Right lobe of liver (tissue), 6 donors: ENCODE measurements at regions not wholly inside any gene's neighbourhood (a gene's known extent, or its start where the extent isn't known, plus 50 kb on each side); places are given as distances from the start of the nearest gene placed in this dataset.

Source experiments
- ATAC-seq, 4 donors: fragments of 200-7000 bp; cut with Tn5 transposase; one replicate each; pipeline ENCODE4 v1.9.1; 2020; ENCODE audit warnings: mild to moderate bottlenecking in 4 of 4, moderate library complexity in 4 of 4
- DNase-seq, 3 donors: peaks; one replicate each; pipeline ENCODE4 v3.0.0-alpha.2; 2020
- H3K27ac ChIP-seq, 3 donors: fragments of 200-600 bp; one replicate each; pipeline ENCODE4 v1.8.0; 2022
- H3K27me3 ChIP-seq, 2 donors: fragments of 200-600 bp; one replicate each; pipeline ENCODE4 v1.8.0; 2022
- H3K36me3 ChIP-seq, 4 donors: fragments of 200-600 bp; sonication (generic) in 1 of 4; one replicate each; pipeline versions ENCODE4 v1.5.1 to v1.8.0; 2017 to 2022; ENCODE audit warnings: control low read depth in 1 of 4
- H3K4me1 ChIP-seq, 4 donors: fragments of 200-600 bp; sonication (generic) in 1 of 4; one replicate each; pipeline versions ENCODE4 v1.5.1 to v1.8.0; 2017 to 2022; ENCODE audit warnings: control low read depth in 1 of 4
- H3K4me3 ChIP-seq, 3 donors: fragments of 200-600 bp; one replicate each; pipeline ENCODE4 v1.8.0; 2022
- H3K9me3 ChIP-seq, 4 donors: fragments of 200-600 bp; sonication (generic) in 1 of 4; one replicate each; pipeline versions ENCODE4 v1.5.1 to v1.8.0; 2017 to 2022; ENCODE audit warnings: control low read depth in 1 of 4
- POLR2A ChIP-seq: fragments of 450-650 bp; IDR thresholded peaks from one replicate; pipeline ENCODE4 v1.6.1; 2017; ENCODE audit warnings: antibody characterized with exemption, mild to moderate bottlenecking
- WGBS: methylation state at CpG from one replicate; pipeline ENCODE4 v1.1.6; 2018; ENCODE audit warnings: low coverage, low lambda C conversion rate; ENCODE audit not compliant: insufficient coverage; ENCODE audit errors: missing lambda C conversion rate; 5-methylcytosine and 5-hydroxymethylcytosine counted together
- intact Hi-C, 2 donors: fragments of 100-400 bp; cut with DNase I; formaldehyde crosslinking; loops; one replicate each; pipeline versions ENCODE4 v1.11.2 to v1.14.1; 2022
- TF ChIP-seq, protein P1 (sequence below), 4 donors: fragments of 200-600 bp in 3 of 4; fragments of 450-650 bp in 1 of 4; IDR thresholded peaks; one replicate each; pipeline versions ENCODE4 v1.5.1 to v1.8.0; 2016 to 2022; ENCODE audit warnings: antibody characterized with exemption in 4 of 4, mild to moderate bottlenecking in 2 of 4
- donor health status: DM: no; HTN: yes; CAD: no.
- donor health status: DM: no; HTN: no; CAD: no.
- donor health status: DM: no; HTN: no; CAD: no.
- donor health status: DM: no; HTN: yes; CAD: no.
- donor health status: DM: no; HTN: yes; CAD: no.

DNA sequence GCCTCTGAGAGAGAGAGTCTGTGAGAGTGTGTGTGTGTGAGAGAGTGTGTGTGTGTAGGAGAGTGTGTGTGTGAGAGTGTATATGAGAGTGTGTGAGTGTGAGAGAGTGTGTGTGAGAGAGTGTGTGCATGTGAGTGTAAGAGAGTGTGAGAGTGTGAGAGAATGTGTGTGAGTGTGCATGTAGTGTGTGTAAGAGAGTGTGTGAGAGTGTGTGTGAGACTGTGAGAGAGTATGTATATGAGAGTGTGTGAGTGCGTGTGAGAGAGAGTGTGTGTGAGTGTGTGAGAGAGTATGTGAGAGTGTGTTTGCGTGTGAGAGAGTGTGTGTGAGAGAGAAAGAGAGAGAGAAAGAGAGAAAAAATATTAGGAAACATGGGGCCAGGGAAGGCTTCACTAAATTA, 588.3 kb upstream of the SGCD start:
- Histone ChIP-seq H3K4me1 (no peaks in the 10 kb centered on the region), H3K27me3 (no peaks in the 10 kb centered on the region), H3K27ac (no peak overlapping the region), H3K4me3 (no peak overlapping the region), H3K9me3 (no peaks in the 10 kb centered on the region), H3K36me3 (no peaks in the 10 kb centered on the region)
- no peak for ATAC-seq
- TF ChIP-seq POLR2A: no peak
- TF ChIP-seq, protein P1, sequence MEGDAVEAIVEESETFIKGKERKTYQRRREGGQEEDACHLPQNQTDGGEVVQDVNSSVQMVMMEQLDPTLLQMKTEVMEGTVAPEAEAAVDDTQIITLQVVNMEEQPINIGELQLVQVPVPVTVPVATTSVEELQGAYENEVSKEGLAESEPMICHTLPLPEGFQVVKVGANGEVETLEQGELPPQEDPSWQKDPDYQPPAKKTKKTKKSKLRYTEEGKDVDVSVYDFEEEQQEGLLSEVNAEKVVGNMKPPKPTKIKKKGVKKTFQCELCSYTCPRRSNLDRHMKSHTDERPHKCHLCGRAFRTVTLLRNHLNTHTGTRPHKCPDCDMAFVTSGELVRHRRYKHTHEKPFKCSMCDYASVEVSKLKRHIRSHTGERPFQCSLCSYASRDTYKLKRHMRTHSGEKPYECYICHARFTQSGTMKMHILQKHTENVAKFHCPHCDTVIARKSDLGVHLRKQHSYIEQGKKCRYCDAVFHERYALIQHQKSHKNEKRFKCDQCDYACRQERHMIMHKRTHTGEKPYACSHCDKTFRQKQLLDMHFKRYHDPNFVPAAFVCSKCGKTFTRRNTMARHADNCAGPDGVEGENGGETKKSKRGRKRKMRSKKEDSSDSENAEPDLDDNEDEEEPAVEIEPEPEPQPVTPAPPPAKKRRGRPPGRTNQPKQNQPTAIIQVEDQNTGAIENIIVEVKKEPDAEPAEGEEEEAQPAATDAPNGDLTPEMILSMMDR (IDR thresholded peaks at IDR 0.05): no peak
- no peak for DNase-seq
- intact Hi-C loops: no loop called here
- 64% methylated on average over 2 of the region's 2 CpGs for WGBS

DNA sequence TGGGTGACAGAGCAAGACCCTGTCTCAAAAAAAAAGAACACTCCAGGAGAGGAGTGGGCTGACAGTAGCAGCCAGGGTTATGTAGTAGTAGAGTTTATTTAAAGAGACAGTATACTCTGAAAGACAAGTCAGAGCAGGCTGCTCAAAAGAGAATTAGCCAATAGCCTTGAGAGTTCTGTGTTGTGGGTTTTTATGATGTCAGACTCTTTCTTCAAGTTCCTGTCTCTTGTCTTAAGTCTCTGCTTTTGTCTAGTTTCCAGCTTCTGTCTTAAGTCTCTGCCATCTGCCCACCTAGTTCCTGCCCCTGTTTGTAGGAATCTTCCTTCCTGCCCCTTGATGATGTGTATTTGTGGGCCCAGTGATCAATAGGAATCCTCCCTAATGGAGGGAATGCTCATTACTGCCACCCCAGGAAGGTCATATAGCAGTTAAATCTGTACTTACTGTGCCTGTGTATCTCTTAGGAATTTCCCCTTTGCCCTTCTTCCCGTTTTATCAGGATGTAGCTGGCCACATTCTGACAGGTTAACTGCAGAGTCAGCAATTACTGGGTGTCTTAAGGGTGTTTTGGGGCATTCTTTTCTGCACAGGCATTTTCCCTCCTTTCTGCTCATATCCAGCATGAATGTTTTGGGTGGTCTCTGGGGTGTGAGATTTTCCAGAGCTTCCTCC, 580.5 kb upstream of the SGCD start:
- no peak for DNase-seq
- H3K4me3 ChIP-seq: no peak overlapping the region
- no peaks in the 10 kb centered on the region for H3K36me3 ChIP-seq
- TF ChIP-seq, protein P1 (IDR thresholded peaks at IDR 0.05): no peak
- no peak for TF ChIP-seq POLR2A
- H3K27me3 ChIP-seq: no peaks in the 10 kb centered on the region
- no peak for ATAC-seq
- H3K9me3 ChIP-seq: no peaks in the 10 kb centered on the region
- 0% methylated on average over 1 of the region's 1 CpG for WGBS
- H3K27ac ChIP-seq: no peak overlapping the region
- intact Hi-C loops: no loop called here
- no peaks in the 10 kb centered on the region for H3K4me1 ChIP-seq

DNA sequence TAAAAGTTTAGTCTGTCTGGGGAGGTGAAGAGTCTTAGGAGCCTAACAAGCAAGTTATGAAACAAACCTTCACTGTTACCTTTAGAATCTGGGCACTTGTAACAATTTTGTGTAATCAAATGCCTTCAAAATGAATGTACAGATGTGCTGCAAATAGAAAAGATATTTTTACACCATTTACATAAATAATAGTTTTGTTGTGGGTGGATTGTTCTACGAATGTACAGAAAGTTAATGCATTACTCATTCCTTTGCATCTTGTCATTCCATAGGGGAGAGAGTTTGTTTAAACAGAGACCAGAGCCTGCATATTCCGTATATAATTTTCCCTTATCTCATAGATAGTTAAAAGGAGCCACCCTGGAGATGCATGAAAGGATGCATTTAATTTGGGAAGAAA, 576.9 kb upstream of the SGCD start:
- intact Hi-C loops: no loop called here
- Histone ChIP-seq H3K36me3 (no peaks in the 10 kb centered on the region), H3K4me3 (no peak overlapping the region), H3K27ac (no peak overlapping the region), H3K4me1 (no peaks in the 10 kb centered on the region), H3K27me3 (no peaks in the 10 kb centered on the region), H3K9me3 (no peaks in the 10 kb centered on the region)
- ATAC-seq (no peak), DNase-seq (no peak)
- TF ChIP-seq POLR2A: no peak
- TF ChIP-seq, protein P1 (IDR thresholded peaks at IDR 0.05): no peak
- 28% methylated on average over 2 of the region's 2 CpGs for WGBS

DNA sequence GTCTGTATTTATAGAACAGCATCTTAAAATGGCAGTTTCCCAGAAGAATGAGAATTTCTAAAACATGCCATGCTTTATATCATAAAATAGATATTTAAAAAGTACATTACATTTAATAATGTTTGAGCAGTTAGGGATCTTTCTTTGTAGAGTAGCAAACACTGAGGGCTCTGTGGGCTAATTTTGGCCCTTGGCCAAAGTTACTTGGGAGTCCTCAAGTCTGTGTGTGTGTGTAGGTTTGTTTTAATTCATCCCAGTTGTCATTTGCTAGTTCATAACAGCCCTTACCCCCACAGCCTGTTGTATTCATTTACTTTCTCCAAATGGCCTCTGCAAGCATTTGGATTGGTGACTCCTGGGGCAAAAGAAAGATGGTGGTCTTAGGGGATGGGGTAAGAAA, 576.4 kb upstream of the SGCD start:
- Histone ChIP-seq H3K27me3 (no peaks in the 10 kb centered on the region), H3K27ac (no peak overlapping the region), H3K9me3 (no peaks in the 10 kb centered on the region), H3K4me1 (no peaks in the 10 kb centered on the region), H3K4me3 (no peak overlapping the region), H3K36me3 (no peaks in the 10 kb centered on the region)
- no peak for TF ChIP-seq POLR2A
- intact Hi-C loops: no loop called here
- ATAC-seq (no peak), DNase-seq (no peak)

DNA sequence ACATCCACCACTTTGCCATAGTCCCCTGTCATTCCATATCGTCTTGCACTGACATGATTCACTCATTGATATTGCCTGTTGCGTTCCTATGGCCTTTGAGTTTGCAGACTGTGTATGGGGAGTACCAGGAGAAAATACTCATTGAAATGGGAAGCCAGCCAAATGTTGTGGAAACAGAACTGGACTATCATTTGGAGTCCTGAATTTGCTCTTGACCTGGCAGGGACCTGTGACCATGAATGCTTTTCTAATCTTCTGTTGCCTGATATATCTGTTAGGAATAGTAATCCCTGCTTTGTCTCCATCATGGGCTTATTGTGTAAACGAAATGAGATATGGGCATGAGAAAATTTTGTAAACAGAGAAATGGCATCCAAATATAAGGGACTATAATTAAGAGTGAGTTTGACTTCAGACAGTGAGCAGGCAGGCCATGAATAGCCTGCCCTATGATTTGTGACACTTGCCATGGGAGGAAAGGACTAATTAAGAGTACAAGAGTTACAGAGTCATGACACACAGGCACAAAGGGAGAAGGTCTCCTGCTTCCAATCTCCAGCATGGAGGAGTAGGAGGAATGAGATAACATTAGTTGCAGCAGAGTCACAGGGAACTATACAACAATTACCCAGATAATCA, 572.9 kb upstream of the SGCD start:
- H3K27me3 ChIP-seq: no peaks in the 10 kb centered on the region
- no peak for ATAC-seq
- no peak overlapping the region for H3K4me3 ChIP-seq
- no peaks in the 10 kb centered on the region for H3K9me3 ChIP-seq
- H3K36me3 ChIP-seq: no peaks in the 10 kb centered on the region
- no peak for DNase-seq
- TF ChIP-seq, protein P1 (IDR thresholded peaks at IDR 0.05): no peak
- TF ChIP-seq POLR2A: no peak
- H3K4me1 ChIP-seq: no peaks in the 10 kb centered on the region
- intact Hi-C loops: no loop called here
- 19% methylated on average over 3 of the region's 3 CpGs for WGBS
- H3K27ac ChIP-seq: no peak overlapping the region
